Right cardiac atrium (tissue), 5 donors: ENCODE measurements at regions not wholly inside any gene's neighbourhood (a gene's known extent, or its start where the extent isn't known, plus 50 kb on each side); places are given as distances from the start of the nearest gene placed in this dataset.

ENCODE experiments used
- ATAC-seq, 2 donors: fragments of 200-7000 bp; cut with Tn5 transposase; one replicate each; pipeline versions ENCODE4 v1.8.0 to v1.9.1; 2020; ENCODE audit warnings: moderate library complexity in 2 of 2, mild to moderate bottlenecking in 1 of 2
- DNase-seq, 3 donors: peaks; one replicate each; pipeline ENCODE4 v3.0.0-alpha.2; 2020
- H3K27ac ChIP-seq: one replicate; pipeline ENCODE4 v1.5.1; 2013; ENCODE audit warnings: mild to moderate bottlenecking, low read length, control low read depth, moderate library complexity
- H3K27me3 ChIP-seq: one replicate; pipeline ENCODE4 v1.6.1; 2013; ENCODE audit not compliant: control insufficient read depth, insufficient read depth
- H3K4me1 ChIP-seq: one replicate; pipeline ENCODE4 v1.6.1; 2013; ENCODE audit warnings: low read length; ENCODE audit not compliant: control insufficient read depth, insufficient read depth
- H3K4me3 ChIP-seq: one replicate; pipeline ENCODE4 v1.5.1; 2013; ENCODE audit warnings: low read length, control low read depth
- H3K9me3 ChIP-seq: one replicate; pipeline ENCODE4 v1.6.1; 2013; ENCODE audit warnings: low read length; ENCODE audit not compliant: control insufficient read depth
- WGBS: extraction: QIAGEN DNeasy Blood & Tissue Kit; methylation state at CpG from one replicate; pipeline ENCODE4 v1.1.7; 2013; 5-methylcytosine and 5-hydroxymethylcytosine counted together
- intact Hi-C, 4 donors: fragments of 100-400 bp; cut with DNase I; formaldehyde crosslinking; loops; one replicate each; pipeline versions ENCODE4 v1.11.0 to v1.14.0; 2022 to 2023
- donor health status: healthy with polysubstance abuse.
- donor health status: DM: no; HTN: yes; CAD: no.
- donor health status: DM: no; HTN: no; CAD: no.
- donor health status: DM: no; HTN: yes; CAD: no; lungs with severe emphysema.
- donor health status: DM: yes; HTN: yes; CAD: no.

- intact Hi-C loops = no loop called here
- Histone ChIP-seq H3K27me3 (no peaks in the 10 kb centered on the region), H3K27ac (no peak overlapping the region), H3K9me3 (peaks cover 3% of the 10 kb centered on the region), H3K4me3 (no peak overlapping the region), H3K4me1 (no peaks in the 10 kb centered on the region)
- DNase-seq = no peak
- WGBS = 50% methylated on average over 2 of the region's 2 CpGs
- ATAC-seq = no peak
Measured at GRCh38 chr1:38376577-38376976, 330.0 kb upstream of the POU3F1 start.

DNA sequence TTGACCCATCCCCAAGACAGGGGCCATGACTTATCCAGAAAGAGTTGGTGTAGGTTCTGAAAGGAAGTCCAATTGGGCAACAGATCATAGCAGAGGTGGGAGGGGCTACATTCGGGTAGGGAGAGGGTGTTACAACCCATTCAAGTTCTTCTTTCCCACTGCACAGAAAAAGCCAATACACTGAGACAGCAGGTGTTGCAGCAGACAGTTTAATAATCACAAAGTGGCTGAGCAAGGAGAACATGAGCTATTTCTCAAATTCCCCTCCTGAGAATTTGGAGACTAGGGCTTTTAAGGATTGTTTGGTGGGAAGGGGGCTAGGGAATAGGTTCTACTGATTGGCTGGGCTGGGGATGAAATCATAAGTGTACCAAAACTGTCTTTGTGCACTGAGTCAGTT is 328.4 kb upstream of the POU3F1 start:
- DNase-seq (no peak), ATAC-seq (no peak)
- Histone ChIP-seq H3K4me3 (no peak overlapping the region), H3K4me1 (no peaks in the 10 kb centered on the region), H3K27ac (no peak overlapping the region), H3K27me3 (peaks cover 2% of the 10 kb centered on the region), H3K9me3 (peaks cover 3% of the 10 kb centered on the region)
- 49% methylated on average over 1 of the region's 1 CpG for WGBS
- intact Hi-C loops = no loop called here

GRCh38 chr1:38371505-38371844 is 324.9 kb upstream of the POU3F1 start:
- Histone ChIP-seq H3K9me3 (peaks cover 3% of the 10 kb centered on the region), H3K27ac (no peak overlapping the region), H3K4me1 (no peaks in the 10 kb centered on the region), H3K4me3 (no peak overlapping the region), H3K27me3 (peaks cover 2% of the 10 kb centered on the region)
- ATAC-seq (no peak), DNase-seq (no peak)
- WGBS = 80% methylated on average over 1 of the region's 1 CpG
- intact Hi-C loops = no loop called here

- Histone ChIP-seq H3K4me3 (no peak overlapping the region), H3K27me3 (peaks cover 2% of the 10 kb centered on the region), H3K27ac (no peak overlapping the region), H3K4me1 (no peaks in the 10 kb centered on the region), H3K9me3 (peaks cover 3% of the 10 kb centered on the region)
- intact Hi-C loops = no loop called here
- no peak for ATAC-seq
- WGBS = 66% methylated on average over 14 of the region's 14 CpGs
- no peak for DNase-seq
Measured at GRCh38 chr1:38370716-38371504, 324.3 kb upstream of the POU3F1 start.

DNA sequence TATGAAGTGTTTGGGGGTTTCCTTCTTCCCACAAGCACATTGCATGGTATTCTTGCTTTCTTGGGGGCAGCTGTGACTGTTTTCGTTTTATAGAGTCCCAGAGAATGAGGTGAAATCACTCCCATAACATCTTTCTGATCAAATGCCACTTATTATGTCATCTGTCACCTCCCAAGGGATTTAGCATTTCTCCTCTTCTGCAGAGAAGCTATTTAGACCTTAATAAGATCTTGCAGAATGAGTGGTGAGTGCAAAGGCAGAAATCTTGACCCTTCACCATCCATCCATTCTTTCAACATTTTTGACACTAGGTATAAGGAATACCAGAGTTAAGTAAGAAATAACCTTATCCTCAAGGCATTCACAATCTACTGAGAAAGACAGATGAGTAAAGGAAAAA is 318.6 kb upstream of the POU3F1 start:
- WGBS = 40% methylated on average over 1 of the region's 1 CpG
- H3K4me1 ChIP-seq = no peaks in the 10 kb centered on the region
- ATAC-seq (no peak), DNase-seq (no peak)
- H3K9me3 ChIP-seq = no peaks in the 10 kb centered on the region
- intact Hi-C loops = no loop called here
- no peaks in the 10 kb centered on the region for H3K27me3 ChIP-seq
- no peak overlapping the region for H3K27ac ChIP-seq
- no peak overlapping the region for H3K4me3 ChIP-seq

GRCh38 chr1:38361566-38361965 is 315.0 kb upstream of the POU3F1 start:
- H3K27me3 ChIP-seq = no peaks in the 10 kb centered on the region
- intact Hi-C loops = no loop called here
- H3K27ac ChIP-seq = no peak overlapping the region
- no peaks in the 10 kb centered on the region for H3K4me1 ChIP-seq
- no peaks in the 10 kb centered on the region for H3K9me3 ChIP-seq
- WGBS = 69% methylated on average over 6 of the region's 6 CpGs
- H3K4me3 ChIP-seq = no peak overlapping the region
- DNase-seq (no peak), ATAC-seq (no peak)

- ATAC-seq (no peak), DNase-seq (no peak)
- intact Hi-C loops = no loop called here
- 87% methylated on average over 1 of the region's 1 CpG for WGBS
- no peak overlapping the region for H3K27ac ChIP-seq
- H3K4me3 ChIP-seq = no peak overlapping the region
- H3K27me3 ChIP-seq = no peaks in the 10 kb centered on the region
- no peaks in the 10 kb centered on the region for H3K9me3 ChIP-seq
- no peaks in the 10 kb centered on the region for H3K4me1 ChIP-seq
Measured at GRCh38 chr1:38360807-38361206, 314.2 kb upstream of the POU3F1 start.

- 67% methylated on average over 6 of the region's 6 CpGs for WGBS
- H3K27me3 ChIP-seq = no peaks in the 10 kb centered on the region
- H3K27ac ChIP-seq = no peak overlapping the region
- DNase-seq (no peak), ATAC-seq (no peak)
- no peaks in the 10 kb centered on the region for H3K4me1 ChIP-seq
- H3K4me3 ChIP-seq = no peak overlapping the region
- intact Hi-C loops = no loop called here
- H3K9me3 ChIP-seq = no peaks in the 10 kb centered on the region
Measured at GRCh38 chr1:38353956-38354355, 307.4 kb upstream of the POU3F1 start.

GRCh38 chr1:38352869-38353268 is 306.3 kb upstream of the POU3F1 start:
- no peak for ATAC-seq
- H3K4me3 ChIP-seq = no peak overlapping the region
- no peak for DNase-seq
- no peaks in the 10 kb centered on the region for H3K4me1 ChIP-seq
- intact Hi-C loops = no loop called here
- 52% methylated on average over 6 of the region's 6 CpGs for whole genome bisulfite sequencing
- peaks cover 2% of the 10 kb centered on the region for H3K9me3 ChIP-seq
- H3K27me3 ChIP-seq = no peaks in the 10 kb centered on the region
- no peak overlapping the region for H3K27ac ChIP-seq

DNA sequence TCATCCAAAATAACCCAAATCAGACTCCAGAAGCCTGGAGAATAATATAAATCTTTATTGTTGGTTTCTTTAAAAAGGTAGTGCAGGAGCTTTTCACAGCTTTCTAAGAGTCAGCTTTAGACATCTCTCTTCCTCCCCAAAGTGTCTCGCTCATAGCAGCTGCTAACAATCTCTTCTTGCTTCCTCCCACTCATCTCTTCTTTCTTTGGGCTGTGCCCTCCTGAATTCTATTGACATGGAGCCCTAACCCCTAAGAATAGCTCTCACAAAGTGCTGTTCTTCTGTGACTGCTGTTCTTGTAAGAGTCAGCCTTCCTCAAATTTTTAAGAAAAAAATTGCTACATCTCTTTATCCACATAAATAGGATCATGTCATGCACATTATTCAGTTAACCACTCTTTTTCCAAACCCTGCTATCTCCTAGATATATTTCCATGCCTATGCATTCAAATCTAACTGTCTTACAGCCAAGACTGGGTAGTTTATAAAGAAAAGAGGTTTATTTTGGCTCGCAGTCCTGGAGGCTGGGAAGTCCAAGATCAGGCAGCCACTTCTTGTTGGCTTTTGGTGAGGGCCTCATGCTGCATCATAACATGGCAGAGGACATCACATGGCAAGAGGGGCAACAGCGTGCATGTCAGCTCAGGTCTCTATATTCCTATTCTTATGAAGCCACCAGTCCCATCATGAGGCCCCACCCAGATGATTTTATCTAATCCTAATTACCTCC is 301.0 kb upstream of the POU3F1 start:
- peaks cover 2% of the 10 kb centered on the region for H3K9me3 ChIP-seq
- H3K27me3 ChIP-seq = no peaks in the 10 kb centered on the region
- 69% methylated on average over 3 of the region's 3 CpGs for WGBS

DNA sequence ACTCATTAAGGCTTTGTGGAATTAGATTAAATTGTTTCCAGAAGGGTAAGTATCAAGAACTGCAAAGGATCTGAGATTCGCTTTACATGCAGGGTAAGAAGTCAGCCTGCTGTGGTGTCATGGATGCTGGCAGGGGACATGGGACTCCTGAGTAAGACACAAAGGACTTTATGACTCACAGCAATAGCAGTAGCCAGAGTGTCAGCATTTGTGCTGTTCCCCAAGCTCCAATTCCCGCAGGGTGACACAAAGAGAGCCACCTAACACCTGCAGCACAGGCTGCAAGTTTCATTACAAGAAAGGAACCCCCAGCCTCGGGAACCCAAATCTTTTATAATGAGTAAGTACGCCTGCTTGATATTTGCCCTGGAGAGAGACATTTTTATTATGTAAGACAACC is 298.1 kb upstream of the POU3F1 start:
- Histone ChIP-seq H3K4me1 (no peaks in the 10 kb centered on the region), H3K27ac (no peak overlapping the region), H3K27me3 (no peaks in the 10 kb centered on the region), H3K4me3 (no peak overlapping the region), H3K9me3 (peaks cover 2% of the 10 kb centered on the region)
- intact Hi-C loops = no loop called here
- WGBS = 63% methylated on average over 4 of the region's 4 CpGs
- DNase-seq = no peak
- ATAC-seq = no peak

More for the DNA sequence above, 301.0 kb upstream of the POU3F1 start:
- no peak overlapping the region for H3K27ac ChIP-seq
- DNase-seq (no peak), ATAC-seq (no peak)
- H3K4me3 ChIP-seq = no peak overlapping the region
- H3K4me1 ChIP-seq = no peaks in the 10 kb centered on the region
- intact Hi-C loops = no loop called here
